Mucosa of descending colon (tissue), 3 donors: ENCODE measurements at regions not wholly inside any gene's neighbourhood (a gene's known extent, or its start where the extent isn't known, plus 50 kb on each side); places are given as distances from the start of the nearest gene placed in this dataset.

Experiments used
- ATAC-seq: fragments of 200-7000 bp; cut with Tn5 transposase; one replicate; pipeline ENCODE4 v1.9.1; 2020; ENCODE audit warnings: mild to moderate bottlenecking, moderate library complexity
- DNase-seq, 3 donors: peaks; one replicate each; pipeline ENCODE4 v3.0.0-alpha.2; 2020
- H3K36me3 ChIP-seq: fragments of 200-600 bp; one replicate; pipeline ENCODE4 v1.8.0; 2021; ENCODE audit warnings: low read depth, mild to moderate bottlenecking
- H3K4me1 ChIP-seq: fragments of 200-600 bp; one replicate; pipeline ENCODE4 v1.8.0; 2021; ENCODE audit warnings: low read depth, mild to moderate bottlenecking
- H3K4me3 ChIP-seq: fragments of 200-600 bp; one replicate; pipeline ENCODE4 v1.8.0; 2021; ENCODE audit warnings: mild to moderate bottlenecking
- H3K9me3 ChIP-seq: fragments of 200-600 bp; one replicate; pipeline ENCODE4 v1.8.0; 2021; ENCODE audit warnings: mild to moderate bottlenecking
- CTCF ChIP-seq: fragments of 200-600 bp; IDR thresholded peaks from one replicate; pipeline ENCODE4 v1.8.0; 2022; ENCODE audit warnings: antibody characterized with exemption, mild to moderate bottlenecking
- intact Hi-C, 2 donors: fragments of 100-400 bp; cut with DNase I in 1 of 2; cut with micrococcal nuclease in 1 of 2; formaldehyde crosslinking; loops; one replicate each; pipeline versions ENCODE4 v1.11.0 to v1.11.1; 2022; cut with DNase I, micrococcal nuclease
- donor health status: DM: no; HTN: no; CAD: no; lungs with moderate emphysema.
- donor health status: DM: no; HTN: no; CAD: no.
- donor health status: DM: no; HTN: yes; CAD: no.

- TF ChIP-seq CTCF: no peak
- H3K9me3 ChIP-seq: no peaks in the 10 kb centered on the region
- no peak for DNase-seq
- no peak overlapping the region for H3K4me3 ChIP-seq
- ATAC-seq: no peak
- H3K36me3 ChIP-seq: no peaks in the 10 kb centered on the region
- no peaks in the 10 kb centered on the region for H3K4me1 ChIP-seq
- intact Hi-C loops: no loop called here
Measured at GRCh38 chr12:87642245-87642644, 387.0 kb downstream of the C12orf50 start.

GRCh38 chr12:87618199-87618598 lies 411.0 kb downstream of the C12orf50 start:
- TF ChIP-seq CTCF: no peak
- Histone ChIP-seq H3K9me3 (no peaks in the 10 kb centered on the region), H3K36me3 (no peaks in the 10 kb centered on the region), H3K4me1 (no peaks in the 10 kb centered on the region), H3K4me3 (no peak overlapping the region)
- intact Hi-C loops: no loop called here
- no peak for ATAC-seq
- no peak for DNase-seq

- no peak overlapping the region for H3K4me3 ChIP-seq
- intact Hi-C loops: no loop called here
- H3K9me3 ChIP-seq: no peaks in the 10 kb centered on the region
- no peaks in the 10 kb centered on the region for H3K36me3 ChIP-seq
- no peaks in the 10 kb centered on the region for H3K4me1 ChIP-seq
- TF ChIP-seq CTCF: no peak
- ATAC-seq (no peak), DNase-seq (no peak)
Measured at GRCh38 chr12:87612996-87613395, 416.2 kb downstream of the C12orf50 start.

GRCh38 chr12:87608321-87608720 lies 420.9 kb downstream of the C12orf50 start:
- Histone ChIP-seq H3K4me1 (no peaks in the 10 kb centered on the region), H3K36me3 (no peaks in the 10 kb centered on the region), H3K9me3 (no peaks in the 10 kb centered on the region), H3K4me3 (no peak overlapping the region)
- TF ChIP-seq CTCF: no peak
- DNase-seq (no peak), ATAC-seq (no peak)
- intact Hi-C loops: no loop called here

GRCh38 chr12:87603727-87604126 lies 425.5 kb downstream of the C12orf50 start:
- no peak overlapping the region for H3K4me3 ChIP-seq
- H3K4me1 ChIP-seq: no peaks in the 10 kb centered on the region
- no peak for ATAC-seq
- H3K9me3 ChIP-seq: no peaks in the 10 kb centered on the region
- H3K36me3 ChIP-seq: no peaks in the 10 kb centered on the region
- no peak for DNase-seq
- TF ChIP-seq CTCF: no peak
- intact Hi-C loops: no loop called here

- no peak overlapping the region for H3K4me3 ChIP-seq
- no peaks in the 10 kb centered on the region for H3K4me1 ChIP-seq
- no peaks in the 10 kb centered on the region for H3K36me3 ChIP-seq
- intact Hi-C loops: no loop called here
- DNase-seq (no peak), ATAC-seq (no peak)
- no peaks in the 10 kb centered on the region for H3K9me3 ChIP-seq
- TF ChIP-seq CTCF: no peak
Measured at GRCh38 chr12:87599459-87599858, 429.7 kb downstream of the C12orf50 start.
